Calu3 (cell line): ENCODE measurements at regions not wholly inside any gene's neighbourhood (a gene's known extent, or its start where the extent isn't known, plus 50 kb on each side); places are given as distances from the start of the nearest gene placed in this dataset.

Experiments used
- BruUV-seq: library from RNA; stranded (reverse); fragments of 400-500 nt; replicated peaks from 2 replicates; lab custom pipeline; 2021; lab: Mats Ljungman, UMichigan
- CTCF ChIA-PET: fragments of 300-600 bp; sonication (Branson Sonifier 250); formaldehyde crosslinking; loops from one replicate; lab custom pipeline; 2022; ENCODE audit warnings: antibody characterized with exemption; lab: Charles Lee
- DNase-seq: peaks from one replicate; pipeline ENCODE4 v3.0.0; 2022
- H3K27ac Mint-ChIP-seq: one replicate; pipeline ENCODE4 v1.8.0; 2022; ENCODE audit warnings: mixed read lengths; ENCODE audit not compliant: unreplicated experiment
- H3K27me3 Mint-ChIP-seq: one replicate; pipeline ENCODE4 v1.8.0; 2022; ENCODE audit warnings: mixed read lengths; ENCODE audit not compliant: unreplicated experiment
- H3K36me3 Mint-ChIP-seq: one replicate; pipeline ENCODE4 v1.8.0; 2022; ENCODE audit warnings: mild to moderate bottlenecking, moderate library complexity, mixed read lengths; ENCODE audit not compliant: insufficient read depth, unreplicated experiment
- H3K4me1 Mint-ChIP-seq: one replicate; pipeline ENCODE4 v1.8.0; 2022; ENCODE audit warnings: mild to moderate bottlenecking, low read depth, mixed read lengths; ENCODE audit not compliant: unreplicated experiment
- H3K4me3 Mint-ChIP-seq: one replicate; pipeline ENCODE4 v1.8.0; 2022; ENCODE audit warnings: mild to moderate bottlenecking, low read depth, moderate library complexity, mixed read lengths; ENCODE audit not compliant: unreplicated experiment
- H3K9me3 Mint-ChIP-seq: one replicate; pipeline ENCODE4 v1.8.0; 2022; ENCODE audit warnings: low read depth, mixed read lengths; ENCODE audit not compliant: unreplicated experiment
- CTCF ChIP-seq: fragments of 200-600 bp; IDR thresholded peaks from one replicate; pipeline ENCODE4 v1.8.0; 2022; ENCODE audit warnings: antibody characterized with exemption; ENCODE audit not compliant: unreplicated experiment
- intact Hi-C: fragments of 100-400 bp; cut with micrococcal nuclease; formaldehyde crosslinking; loops from one replicate; pipeline ENCODE4 v1.10.0; 2022; ENCODE audit not compliant: unreplicated experiment

GRCh38 chr13:55394470-55394869 lies 1746.2 kb upstream of the PRR20A start:
- H3K4me3 Mint-ChIP-seq, result no peak overlapping the region
- no peak for TF ChIP-seq CTCF
- no peak overlapping the region for H3K27ac Mint-ChIP-seq
- H3K4me1 Mint-ChIP-seq, result no peaks in the 10 kb centered on the region
- H3K27me3 Mint-ChIP-seq, result no peaks in the 10 kb centered on the region
- no peaks in the 10 kb centered on the region for H3K36me3 Mint-ChIP-seq
- intact Hi-C loops, result no loop called here
- peaks cover 4% of the 10 kb centered on the region for H3K9me3 Mint-ChIP-seq
- no TSS peak for BruUV-seq
- CTCF ChIA-PET, result no interaction called here
- no peak for DNase-seq

GRCh38 chr13:55402870-55403269 lies 1737.8 kb upstream of the PRR20A start:
- CTCF ChIA-PET, result no interaction called here
- H3K4me1 Mint-ChIP-seq, result no peaks in the 10 kb centered on the region
- DNase-seq, result no peak
- intact Hi-C loops, result no loop called here
- BruUV-seq, result no TSS peak
- H3K4me3 Mint-ChIP-seq, result no peak overlapping the region
- no peak for TF ChIP-seq CTCF
- H3K36me3 Mint-ChIP-seq, result no peaks in the 10 kb centered on the region
- no peak overlapping the region for H3K27ac Mint-ChIP-seq
- no peaks in the 10 kb centered on the region for H3K27me3 Mint-ChIP-seq
- H3K9me3 Mint-ChIP-seq, result peaks cover 13% of the 10 kb centered on the region

- no peak overlapping the region for H3K27ac Mint-ChIP-seq
- no peak for TF ChIP-seq CTCF
Observed at GRCh38 chr13:55403887-55404487, 1736.7 kb upstream of the PRR20A start.

GRCh38 chr13:55410398-55411330 lies 1730.1 kb upstream of the PRR20A start:
- no peaks in the 10 kb centered on the region for H3K36me3 Mint-ChIP-seq
- no peak for DNase-seq
- H3K9me3 Mint-ChIP-seq, result peaks cover 19% of the 10 kb centered on the region
- no peak overlapping the region for H3K27ac Mint-ChIP-seq
- no peaks in the 10 kb centered on the region for H3K4me1 Mint-ChIP-seq
- TF ChIP-seq CTCF, result no peak
- no TSS peak for BruUV-seq
- no peaks in the 10 kb centered on the region for H3K27me3 Mint-ChIP-seq
- no peak overlapping the region for H3K4me3 Mint-ChIP-seq
- intact Hi-C loops, result no loop called here
- CTCF ChIA-PET, result no interaction called here

More at GRCh38 chr13:55403887-55404487, 1736.7 kb upstream of the PRR20A start:
- H3K4me1 Mint-ChIP-seq, result no peaks in the 10 kb centered on the region
- no peak overlapping the region for H3K4me3 Mint-ChIP-seq
- intact Hi-C loops, result no loop called here
- BruUV-seq, result no TSS peak
- peaks cover 18% of the 10 kb centered on the region for H3K9me3 Mint-ChIP-seq
- CTCF ChIA-PET, result no interaction called here
- DNase-seq, result no peak
- H3K27me3 Mint-ChIP-seq, result no peaks in the 10 kb centered on the region
- H3K36me3 Mint-ChIP-seq, result no peaks in the 10 kb centered on the region
